ENCODE measurements at regions not wholly inside any gene's neighbourhood (a gene's known extent, or its start where the extent isn't known, plus 50 kb on each side); places are given as distances from the start of the nearest gene placed in this dataset.

GRCh38 chr15:88389120-88389519 is 78.1 kb downstream of the MRPL46 start:
- TF ChIP-seq, protein P1, sequence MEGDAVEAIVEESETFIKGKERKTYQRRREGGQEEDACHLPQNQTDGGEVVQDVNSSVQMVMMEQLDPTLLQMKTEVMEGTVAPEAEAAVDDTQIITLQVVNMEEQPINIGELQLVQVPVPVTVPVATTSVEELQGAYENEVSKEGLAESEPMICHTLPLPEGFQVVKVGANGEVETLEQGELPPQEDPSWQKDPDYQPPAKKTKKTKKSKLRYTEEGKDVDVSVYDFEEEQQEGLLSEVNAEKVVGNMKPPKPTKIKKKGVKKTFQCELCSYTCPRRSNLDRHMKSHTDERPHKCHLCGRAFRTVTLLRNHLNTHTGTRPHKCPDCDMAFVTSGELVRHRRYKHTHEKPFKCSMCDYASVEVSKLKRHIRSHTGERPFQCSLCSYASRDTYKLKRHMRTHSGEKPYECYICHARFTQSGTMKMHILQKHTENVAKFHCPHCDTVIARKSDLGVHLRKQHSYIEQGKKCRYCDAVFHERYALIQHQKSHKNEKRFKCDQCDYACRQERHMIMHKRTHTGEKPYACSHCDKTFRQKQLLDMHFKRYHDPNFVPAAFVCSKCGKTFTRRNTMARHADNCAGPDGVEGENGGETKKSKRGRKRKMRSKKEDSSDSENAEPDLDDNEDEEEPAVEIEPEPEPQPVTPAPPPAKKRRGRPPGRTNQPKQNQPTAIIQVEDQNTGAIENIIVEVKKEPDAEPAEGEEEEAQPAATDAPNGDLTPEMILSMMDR (IDR thresholded peaks at IDR 0.05), result no peak
- TF ChIP-seq POLR2A (IDR thresholded peaks at IDR 0.05), result no peak
